H1 (cell line): ENCODE measurements at regions not wholly inside any gene's neighbourhood (a gene's known extent, or its start where the extent isn't known, plus 50 kb on each side); places are given as distances from the start of the nearest gene placed in this dataset.

Experiments
- CTCF ChIA-PET: fragments of 300-600 bp; sonication (Branson Sonifier 250); formaldehyde crosslinking; loops from one replicate; lab custom pipeline; 2021; ENCODE audit not compliant: partially characterized antibody; lab: Charles Lee
- POLR2A ChIA-PET: fragments of 300-600 bp; sonication (Branson Sonifier 250); formaldehyde crosslinking; loops from one replicate; lab custom pipeline; 2021; ENCODE audit warnings: inconsistent platforms; ENCODE audit not compliant: partially characterized antibody; lab: Charles Lee
- DNase-seq, 2 experiments: peaks; one replicate each; pipeline versions ENCODE4 v3.0.0 to v3.0.0-alpha.2; 2010 to 2022; ENCODE audit warnings: low spot score in 2 of 2, low read depth in 1 of 2, mixed read lengths in 1 of 2
- FAIRE-seq: peaks from 2 replicates; lab custom pipeline; 2011; peaks lifted over from hg19 to GRCh38; lab: Jason Lieb, UNC
- H2AFZ ChIP-seq: 2 replicates; pipeline ENCODE4 v1.8.1; 2012; ENCODE audit warnings: low read length, inconsistent platforms
- H2AK5ac ChIP-seq: 2 replicates; pipeline ENCODE4 v1.6.1; 2013; ENCODE audit warnings: low read depth, low read length
- H2BK120ac ChIP-seq: replicated peaks from 2 replicates; pipeline ENCODE3; 2013; ENCODE audit warnings: low read depth, low read length, inconsistent platforms
- H2BK12ac ChIP-seq: 2 replicates; pipeline ENCODE4 v1.6.1; 2013; ENCODE audit warnings: low read depth, low read length
- H2BK15ac ChIP-seq: 2 replicates; pipeline ENCODE4 v1.6.1; 2013; ENCODE audit warnings: low read length
- H2BK20ac ChIP-seq: 2 replicates; pipeline ENCODE4 v1.6.1; 2013; ENCODE audit warnings: low read length
- H2BK5ac ChIP-seq: 2 replicates; pipeline ENCODE4 v1.6.1; 2013; ENCODE audit warnings: low read depth, low read length
- H3K14ac ChIP-seq: 2 replicates; pipeline ENCODE4 v1.6.1; 2013; ENCODE audit warnings: inconsistent platforms; ENCODE audit not compliant: insufficient read length
- H3K18ac ChIP-seq: 2 replicates; pipeline ENCODE4 v1.6.1; 2013; ENCODE audit warnings: low read length; ENCODE audit errors: extremely low read depth
- H3K23ac ChIP-seq: 2 replicates; pipeline ENCODE4 v1.6.1; 2013; ENCODE audit warnings: inconsistent platforms; ENCODE audit not compliant: insufficient read length
- H3K23me2 ChIP-seq: 2 replicates; pipeline ENCODE4 v1.6.1; 2013; ENCODE audit warnings: low read depth, low read length
- H3K27ac ChIP-seq: 2 replicates; pipeline ENCODE4 v1.6.1; 2011; ENCODE audit warnings: low read depth, low read length, inconsistent platforms
- H3K27me3 ChIP-seq, 4 experiments: replicated peaks in 1 of 4; 1 replicate in 1 of 4; 2 replicates in 3 of 4; pipeline versions ENCODE4 v1.6.1 to v1.8.1; 2011 to 2013; ENCODE audit warnings: low read length in 3 of 4, mild to moderate bottlenecking in 3 of 4, inconsistent platforms in 2 of 4, mixed read lengths in 2 of 4, moderate library complexity in 1 of 4; ENCODE audit not compliant: control insufficient read depth in 3 of 4, insufficient read depth in 3 of 4; ENCODE audit errors: extremely low read depth in 1 of 4
- H3K36me3 ChIP-seq, 4 experiments: 2 replicates each; pipeline versions ENCODE4 v1.6.1 to v1.8.1; 2011 to 2013; ENCODE audit warnings: mild to moderate bottlenecking in 4 of 4, low read length in 3 of 4, moderate library complexity in 2 of 4, control low read depth in 1 of 4, inconsistent platforms in 1 of 4; ENCODE audit not compliant: insufficient read depth in 4 of 4, control insufficient read depth in 2 of 4
- H3K4ac ChIP-seq: replicated peaks from 2 replicates; pipeline ENCODE3; 2013; ENCODE audit warnings: low read length, low read depth, mixed read lengths, inconsistent platforms; ENCODE audit not compliant: insufficient read length
- H3K4me1 ChIP-seq, 4 experiments: replicated peaks in 1 of 4; 1 replicate in 1 of 4; 2 replicates in 3 of 4; pipeline versions ENCODE4 v1.6.1 to v1.8.1; 2011 to 2013; ENCODE audit warnings: low read length in 3 of 4, inconsistent platforms in 2 of 4, mixed read lengths in 1 of 4; ENCODE audit not compliant: insufficient read depth in 4 of 4, control insufficient read depth in 3 of 4
- H3K4me2 ChIP-seq, 2 experiments: 2 replicates each; pipeline versions ENCODE4 v1.6.1 to v1.8.1; 2011 to 2013; ENCODE audit warnings: low read depth in 2 of 2, low read length in 2 of 2, control low read depth in 1 of 2, inconsistent platforms in 1 of 2, mild to moderate bottlenecking in 1 of 2; ENCODE audit not compliant: insufficient read depth in 1 of 2
- H3K4me3 ChIP-seq, 4 experiments: fragments of 200-600, 300-600 bp in 1 of 4; sonication (generic), shearing (Covaris generic), sonication (Bioruptor Twin) in 1 of 4; 2 replicates each; pipeline versions ENCODE4 v1.5.1 to v1.8.1; 2011 to 2016; ENCODE audit warnings: low read length in 4 of 4, low read depth in 3 of 4, control low read depth in 2 of 4, inconsistent platforms in 2 of 4, mild to moderate bottlenecking in 2 of 4, mixed read lengths in 1 of 4, moderate library complexity in 1 of 4; ENCODE audit not compliant: insufficient read depth in 2 of 4; ENCODE audit errors: extremely low read depth in 1 of 4
- H3K56ac ChIP-seq: replicated peaks from 2 replicates; pipeline ENCODE3; 2013; ENCODE audit warnings: low read depth, mild to moderate bottlenecking, mixed read lengths, low read length, inconsistent platforms; ENCODE audit not compliant: insufficient read length
- H3K79me1 ChIP-seq: 2 replicates; pipeline ENCODE4 v1.6.1; 2013; ENCODE audit warnings: low read depth, low read length, control low read depth
- H3K79me2 ChIP-seq, 2 experiments: 2 replicates each; pipeline versions ENCODE4 v1.6.1 to v1.8.1; 2012 to 2013; ENCODE audit warnings: low read length in 2 of 2, mild to moderate bottlenecking in 2 of 2, inconsistent platforms in 1 of 2; ENCODE audit not compliant: insufficient read depth in 2 of 2, control insufficient read depth in 1 of 2
- H3K9ac ChIP-seq, 4 experiments: replicated peaks in 1 of 4; 1 replicate in 1 of 4; 2 replicates in 3 of 4; pipeline versions ENCODE4 v1.6.1 to v1.8.1; 2011 to 2013; ENCODE audit warnings: low read depth in 3 of 4, low read length in 3 of 4, control low read depth in 2 of 4, mild to moderate bottlenecking in 2 of 4, moderate library complexity in 2 of 4, inconsistent platforms in 1 of 4; ENCODE audit errors: extremely low read depth in 1 of 4
- H3K9me3 ChIP-seq, 2 experiments: 2 replicates each; pipeline versions ENCODE4 v1.6.1 to v1.8.1; 2012 to 2013; ENCODE audit warnings: mild to moderate bottlenecking in 2 of 2, moderate library complexity in 2 of 2, control low read depth in 1 of 2, inconsistent platforms in 1 of 2, low read depth in 1 of 2, low read length in 1 of 2, mixed read lengths in 1 of 2; ENCODE audit not compliant: insufficient read depth in 2 of 2
- H4K20me1 ChIP-seq, 2 experiments: replicated peaks in 1 of 2; 2 replicates each; pipeline versions ENCODE3 to v1.8.1; 2011 to 2013; ENCODE audit warnings: inconsistent platforms in 2 of 2, low read length in 2 of 2, mild to moderate bottlenecking in 1 of 2; ENCODE audit not compliant: insufficient read depth in 2 of 2, control insufficient read depth in 1 of 2
- H4K5ac ChIP-seq: 2 replicates; pipeline ENCODE4 v1.6.1; 2013; ENCODE audit warnings: low read length, low read depth, mixed read lengths, inconsistent platforms; ENCODE audit not compliant: insufficient read length
- H4K8ac ChIP-seq: 2 replicates; pipeline ENCODE4 v1.8.0; 2013; ENCODE audit warnings: mild to moderate bottlenecking, moderate library complexity, low read length, inconsistent platforms; ENCODE audit not compliant: insufficient read depth; ENCODE audit errors: extremely low read depth
- H4K91ac ChIP-seq: replicated peaks from 2 replicates; pipeline ENCODE3; 2013; ENCODE audit warnings: low read length, mixed read lengths, inconsistent platforms; ENCODE audit not compliant: insufficient read length
- CBX5 ChIP-seq: fragments of 300-800, 300-1000 bp; sonication (generic); IDR thresholded peaks from 2 replicates; pipeline ENCODE4 v1.7.1; 2016; ENCODE audit warnings: antibody characterized with exemption, low read length, low read depth
- CHD1 ChIP-seq: IDR thresholded peaks from 2 replicates; pipeline ENCODE4 v1.6.1; 2012; ENCODE audit warnings: low read depth, low read length, improper control_type of control experiment
- EGR1 ChIP-seq: IDR thresholded peaks from 2 replicates; pipeline ENCODE4 v1.6.1; 2011; ENCODE audit warnings: low read depth, low read length, borderline replicate concordance
- GTF2F1 ChIP-seq: IDR thresholded peaks from 2 replicates; pipeline ENCODE4 v1.6.1; 2012; ENCODE audit warnings: low read depth, low read length, improper control_type of control experiment, borderline replicate concordance
- KDM1A ChIP-seq: fragments of 200-600, 300-600 bp; sonication (generic); IDR thresholded peaks from 2 replicates; pipeline ENCODE4 v1.7.1; 2016; ENCODE audit warnings: mild to moderate bottlenecking, low read length, borderline replicate concordance
- NRF1 ChIP-seq: IDR thresholded peaks from 2 replicates; pipeline ENCODE4 v1.6.1; 2011; ENCODE audit warnings: mild to moderate bottlenecking, low read depth, low read length, improper control_type of control experiment
- POLR2AphosphoS5 ChIP-seq: IDR thresholded peaks from 2 replicates; pipeline ENCODE4 v1.6.1; 2011; ENCODE audit warnings: low read depth, low read length
- RBBP5 ChIP-seq: IDR thresholded peaks from 2 replicates; pipeline ENCODE4 v1.7.1; 2012; ENCODE audit warnings: low read depth, mild to moderate bottlenecking, inconsistent platforms, low read length, moderate library complexity, borderline replicate concordance
- RXRA ChIP-seq: IDR thresholded peaks from 2 replicates; pipeline ENCODE4 v1.6.1; 2011; ENCODE audit warnings: low read depth, mild to moderate bottlenecking, low read length, moderate library complexity; ENCODE audit not compliant: insufficient read depth
- SP2 ChIP-seq: IDR thresholded peaks from 2 replicates; pipeline ENCODE4 v1.6.1; 2012; ENCODE audit warnings: mild to moderate bottlenecking, low read length, inconsistent platforms
- TAF1 ChIP-seq: IDR thresholded peaks from 2 replicates; pipeline ENCODE4 v1.6.1; 2011; ENCODE audit warnings: mild to moderate bottlenecking, low read depth, low read length
- WGBS, 2 experiments: shearing (Covaris generic) in 1 of 2; methylation state at CpG; one replicate each; pipeline versions ENCODE4 v1.1.6 to v1.1.7; 2013 to 2015; ENCODE audit warnings: low lambda C conversion rate in 2 of 2, mixed read lengths in 2 of 2, inconsistent platforms in 1 of 2, low coverage in 1 of 2, missing lambda C conversion rate in 1 of 2; ENCODE audit not compliant: insufficient replicate concordance in 2 of 2, insufficient coverage in 1 of 2, insufficient read length in 1 of 2; ENCODE audit errors: extremely low coverage in 1 of 2, missing lambda C conversion rate in 1 of 2; 5-methylcytosine and 5-hydroxymethylcytosine counted together
- TF ChIP-seq, protein P1 (sequence below): IDR thresholded peaks from 2 replicates; pipeline ENCODE4 v1.6.1; 2012; ENCODE audit warnings: inconsistent platforms

GRCh38 chr10:8255301-8255700, 200.8 kb downstream of the GATA3 start:
- no peak overlapping the region for H3K27ac ChIP-seq
- no peak overlapping the region for H3K4me3 ChIP-seq
- no peak overlapping the region for H3K23ac ChIP-seq
- no peaks in the 10 kb centered on the region for H3K9me3 ChIP-seq
- no peak overlapping the region for H4K8ac ChIP-seq
- H3K79me1 ChIP-seq: no peaks in the 10 kb centered on the region
- DNase-seq (no peak), FAIRE-seq (no peak)
- H2BK20ac ChIP-seq: no peak overlapping the region
- H3K56ac ChIP-seq: no peak overlapping the region
- 82% methylated on average over 1 of the region's 1 CpG; no CpG with 5 or more reads in 1 of the 2 experiments for WGBS, 2 experiments
- POLR2A ChIA-PET: no interaction called here
- no peak overlapping the region for H2BK15ac ChIP-seq
- H2AK5ac ChIP-seq: no peak overlapping the region
- H4K5ac ChIP-seq: no peak overlapping the region
- no peak overlapping the region for H2BK120ac ChIP-seq
- H3K79me2 ChIP-seq: no peaks in the 10 kb centered on the region
- H3K4me2 ChIP-seq: no peak overlapping the region
- CTCF ChIA-PET: interaction anchor here (0.5 to 1.4 kb wide), 2 partner anchors 35 to 152 kb away, joined by 3 to 4 read pairs; no protein-coding TSS in a partner anchor
- H3K14ac ChIP-seq: no peak overlapping the region
- H4K20me1 ChIP-seq: no peaks in the 10 kb centered on the region
- H3K18ac ChIP-seq: no peak overlapping the region
- no peak overlapping the region for H3K4ac ChIP-seq
- H3K9ac ChIP-seq: no peak overlapping the region
- no peaks in the 10 kb centered on the region for H3K4me1 ChIP-seq
- no peak for TF ChIP-seq RXRA
- no peak for TF ChIP-seq TAF1
- no peak for TF ChIP-seq NRF1
- no peak for TF ChIP-seq SP2
- no peak for TF ChIP-seq CBX5
- no peak for TF ChIP-seq CHD1
- TF ChIP-seq KDM1A: no peak
- TF ChIP-seq EGR1: no peak
- no peak for TF ChIP-seq GTF2F1
- no peak for TF ChIP-seq RBBP5
- TF ChIP-seq POLR2AphosphoS5: no peak
- TF ChIP-seq, protein P1, sequence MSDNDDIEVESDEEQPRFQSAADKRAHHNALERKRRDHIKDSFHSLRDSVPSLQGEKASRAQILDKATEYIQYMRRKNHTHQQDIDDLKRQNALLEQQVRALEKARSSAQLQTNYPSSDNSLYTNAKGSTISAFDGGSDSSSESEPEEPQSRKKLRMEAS: no peak
- no peaks in the 10 kb centered on the region for H3K23me2 ChIP-seq
- H2BK5ac ChIP-seq: no peak overlapping the region
- H2BK12ac ChIP-seq: no peak overlapping the region
- no peak overlapping the region for H2AFZ ChIP-seq
- no peak overlapping the region for H4K91ac ChIP-seq
- H3K27me3 ChIP-seq: no peaks in the 10 kb centered on the region
- H3K36me3 ChIP-seq: no peaks in the 10 kb centered on the region
